NCI-H2196 (cell line): ENCODE measurements at regions not wholly inside any gene's neighbourhood (a gene's known extent, or its start where the extent isn't known, plus 50 kb on each side); places are given as distances from the start of the nearest gene placed in this dataset.
"Not testable (repeated sequence)": the region's sequence is repeated elsewhere in the genome, so short reads cannot be mapped to it uniquely, and the experiment has no call there.

ENCODE experiments used
- DNase-seq: peaks from one replicate; lab custom pipeline; 2025; ENCODE audit not compliant: unreplicated experiment; lab: John Stamatoyannopoulos, UW

- no peak for DNase-seq
These were observed 251.7 kb downstream of the HNMT start for GRCh38 chr2:138215958-138216357.

- no peak for DNase-seq
These were observed 253.7 kb downstream of the HNMT start for GRCh38 chr2:138217975-138218374.

- no peak for DNase-seq
These were observed 254.1 kb downstream of the HNMT start for GRCh38 chr2:138218397-138218796.

GRCh38 chr2:138219961-138220360 lies 255.7 kb downstream of the HNMT start:
- no peak for DNase-seq

- DNase-seq: no peak
These were observed 257.1 kb downstream of the HNMT start for GRCh38 chr2:138221358-138221757.

GRCh38 chr2:138223319-138223718 lies 259.0 kb downstream of the HNMT start:
- no peak for DNase-seq

GRCh38 chr2:138227195-138227594 lies 262.9 kb downstream of the HNMT start:
- DNase-seq: no peak

- no peak for DNase-seq
These were observed 263.8 kb downstream of the HNMT start for GRCh38 chr2:138228101-138228500.

- DNase-seq: no peak
These were observed 267.3 kb upstream of the SPOPL start for GRCh38 chr2:138234265-138234664.

- DNase-seq: no peak
These were observed 266.5 kb upstream of the SPOPL start for GRCh38 chr2:138235041-138235440.

GRCh38 chr2:138236142-138236541 lies 265.4 kb upstream of the SPOPL start:
- DNase-seq: no peak

GRCh38 chr2:138237667-138238384 lies 263.7 kb upstream of the SPOPL start:
- DNase-seq: no peak

- no peak for DNase-seq
These were observed 262.7 kb upstream of the SPOPL start for GRCh38 chr2:138238908-138239307.

- DNase-seq: no peak
These were observed 261.6 kb upstream of the SPOPL start for GRCh38 chr2:138239902-138240491.

GRCh38 chr2:138243372-138243771 lies 258.2 kb upstream of the SPOPL start:
- DNase-seq: no peak

GRCh38 chr2:138244501-138244925 lies 257.1 kb upstream of the SPOPL start:
- no peak for DNase-seq

GRCh38 chr2:138245310-138245709 lies 256.3 kb upstream of the SPOPL start:
- no peak for DNase-seq

- DNase-seq: no peak
These were observed 254.3 kb upstream of the SPOPL start for GRCh38 chr2:138247302-138247701.

GRCh38 chr2:138249207-138249606 lies 252.4 kb upstream of the SPOPL start:
- DNase-seq: no peak

GRCh38 chr2:138250843-138251320 lies 250.7 kb upstream of the SPOPL start:
- DNase-seq: not testable (repeated sequence)

GRCh38 chr2:138252587-138252986 lies 249.0 kb upstream of the SPOPL start:
- no peak for DNase-seq

GRCh38 chr2:138255670-138256069 lies 245.9 kb upstream of the SPOPL start:
- no peak for DNase-seq
